Tibial artery (tissue), 4 donors: ENCODE measurements at regions not wholly inside any gene's neighbourhood (a gene's known extent, or its start where the extent isn't known, plus 50 kb on each side); places are given as distances from the start of the nearest gene placed in this dataset.

Experiments used
- DNase-seq, 2 donors: peaks; one replicate each; pipeline ENCODE4 v3.0.0-alpha.2; 2019
- H3K27ac ChIP-seq, 2 donors: fragments of 200-600 bp; sonication (generic) in 1 of 2; 1 replicate in 1 of 2; 2 replicates in 1 of 2; pipeline ENCODE4 v1.5.1; 2018 to 2019; ENCODE audit warnings: mild to moderate bottlenecking in 1 of 2
- H3K27me3 ChIP-seq, 2 donors: fragments of 200-600 bp; sonication (generic) in 1 of 2; one replicate each; pipeline versions ENCODE4 v1.5.1 to v1.6.0; 2016 to 2019
- H3K36me3 ChIP-seq, 3 donors: fragments of 200-600 bp; sonication (generic) in 2 of 3; one replicate each; pipeline ENCODE4 v1.5.1; 2016 to 2019; ENCODE audit warnings: mild to moderate bottlenecking in 2 of 3
- H3K4me1 ChIP-seq, 4 donors: fragments of 200-600 bp; sonication (generic) in 2 of 4; 1 replicate in 3 of 4; 2 replicates in 1 of 4; pipeline ENCODE4 v1.5.1; 2016 to 2019
- H3K4me3 ChIP-seq, 2 donors: fragments of 200-600 bp; sonication (generic) in 1 of 2; 1 replicate in 1 of 2; 2 replicates in 1 of 2; pipeline ENCODE4 v1.5.1; 2018 to 2019; ENCODE audit warnings: mild to moderate bottlenecking in 2 of 2
- H3K9me3 ChIP-seq, 3 donors: fragments of 200-600 bp; sonication (generic) in 1 of 3; one replicate each; pipeline ENCODE4 v1.5.1; 2016 to 2019
- intact Hi-C: fragments of 100-400 bp; cut with DNase I; formaldehyde crosslinking; loops from one replicate; pipeline ENCODE4 v1.15.0; 2023; ENCODE audit warnings: low total_unique reads
- TF ChIP-seq, protein P1 (sequence below), 2 experiments: fragments of 200-600 bp in 1 of 2; fragments of 450-650 bp in 1 of 2; IDR thresholded peaks; one replicate each; pipeline ENCODE4 v1.5.1; 2017 to 2019; ENCODE audit warnings: antibody characterized with exemption in 2 of 2, mild to moderate bottlenecking in 1 of 2, moderate library complexity in 1 of 2

DNA sequence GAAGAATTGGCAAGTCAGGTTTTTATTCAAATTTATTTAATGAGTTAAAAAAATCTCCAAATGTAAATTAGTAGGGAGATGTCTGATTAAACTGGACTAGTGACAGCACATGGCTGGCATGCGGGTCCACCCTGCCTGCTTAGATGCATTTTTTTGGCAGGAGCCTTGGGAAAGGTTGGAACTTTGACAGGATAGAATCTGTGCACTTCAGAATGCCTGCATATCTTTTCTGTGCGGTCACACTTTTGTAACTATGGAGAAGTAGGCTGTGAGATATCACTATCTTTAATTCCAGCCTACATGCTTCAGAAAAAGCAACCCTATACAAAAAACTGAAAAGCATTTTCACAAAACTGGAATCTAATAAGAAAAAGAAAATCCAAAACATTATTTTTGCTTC lies 317.8 kb downstream of the MBD2 start:
- H3K9me3 ChIP-seq: no peaks in the 10 kb centered on the region
- no peak overlapping the region for H3K4me3 ChIP-seq
- H3K4me1 ChIP-seq: no peaks in the 10 kb centered on the region
- TF ChIP-seq, protein P1, sequence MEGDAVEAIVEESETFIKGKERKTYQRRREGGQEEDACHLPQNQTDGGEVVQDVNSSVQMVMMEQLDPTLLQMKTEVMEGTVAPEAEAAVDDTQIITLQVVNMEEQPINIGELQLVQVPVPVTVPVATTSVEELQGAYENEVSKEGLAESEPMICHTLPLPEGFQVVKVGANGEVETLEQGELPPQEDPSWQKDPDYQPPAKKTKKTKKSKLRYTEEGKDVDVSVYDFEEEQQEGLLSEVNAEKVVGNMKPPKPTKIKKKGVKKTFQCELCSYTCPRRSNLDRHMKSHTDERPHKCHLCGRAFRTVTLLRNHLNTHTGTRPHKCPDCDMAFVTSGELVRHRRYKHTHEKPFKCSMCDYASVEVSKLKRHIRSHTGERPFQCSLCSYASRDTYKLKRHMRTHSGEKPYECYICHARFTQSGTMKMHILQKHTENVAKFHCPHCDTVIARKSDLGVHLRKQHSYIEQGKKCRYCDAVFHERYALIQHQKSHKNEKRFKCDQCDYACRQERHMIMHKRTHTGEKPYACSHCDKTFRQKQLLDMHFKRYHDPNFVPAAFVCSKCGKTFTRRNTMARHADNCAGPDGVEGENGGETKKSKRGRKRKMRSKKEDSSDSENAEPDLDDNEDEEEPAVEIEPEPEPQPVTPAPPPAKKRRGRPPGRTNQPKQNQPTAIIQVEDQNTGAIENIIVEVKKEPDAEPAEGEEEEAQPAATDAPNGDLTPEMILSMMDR (IDR thresholded peaks at IDR 0.05): no peak
- no peak for DNase-seq
- H3K27me3 ChIP-seq: no peaks in the 10 kb centered on the region
- intact Hi-C loops: no loop called here
- no peak overlapping the region for H3K27ac ChIP-seq
- no peaks in the 10 kb centered on the region for H3K36me3 ChIP-seq

DNA sequence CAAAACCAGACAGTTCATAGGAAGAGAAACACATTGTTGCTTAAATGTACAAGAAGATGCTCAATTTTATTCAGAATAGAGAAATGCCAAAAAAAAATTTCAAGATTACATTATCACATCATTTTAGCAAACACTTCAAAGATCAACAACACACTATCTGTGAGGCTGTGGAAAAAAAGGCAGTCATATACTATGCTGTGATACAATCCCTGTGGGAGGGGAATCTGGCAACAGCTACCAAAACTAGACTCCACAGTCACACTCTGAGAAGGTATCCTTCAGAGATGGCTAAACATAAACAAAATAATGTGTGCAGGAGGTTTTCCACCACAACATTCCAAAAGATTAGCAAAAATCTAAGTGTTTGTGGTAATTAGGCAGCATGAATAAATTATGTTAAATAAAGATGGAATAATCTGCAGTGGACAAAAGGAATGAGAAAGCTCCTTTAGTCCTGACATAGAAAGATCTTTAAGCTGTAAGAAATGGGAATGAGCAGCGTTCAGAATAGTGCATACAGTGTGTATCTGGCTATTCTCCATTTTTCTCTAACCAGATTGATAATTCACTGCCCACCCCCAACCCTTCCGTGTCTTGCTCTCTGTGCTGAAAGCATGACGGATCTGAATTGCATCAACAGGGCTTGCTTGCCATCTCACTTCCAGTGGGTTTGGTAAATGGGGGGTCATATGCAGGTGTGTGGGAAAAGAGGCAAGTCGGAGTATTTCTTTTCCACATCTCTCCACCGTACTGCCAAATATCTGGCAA lies 329.6 kb downstream of the MBD2 start:
- no peaks in the 10 kb centered on the region for H3K4me1 ChIP-seq
- H3K9me3 ChIP-seq: no peaks in the 10 kb centered on the region
- intact Hi-C loops: no loop called here
- H3K27me3 ChIP-seq: no peaks in the 10 kb centered on the region
- no peaks in the 10 kb centered on the region for H3K36me3 ChIP-seq
- no peak for DNase-seq
- TF ChIP-seq, protein P1 (IDR thresholded peaks at IDR 0.05): no peak
- H3K4me3 ChIP-seq: no peak overlapping the region
- no peak overlapping the region for H3K27ac ChIP-seq

DNA sequence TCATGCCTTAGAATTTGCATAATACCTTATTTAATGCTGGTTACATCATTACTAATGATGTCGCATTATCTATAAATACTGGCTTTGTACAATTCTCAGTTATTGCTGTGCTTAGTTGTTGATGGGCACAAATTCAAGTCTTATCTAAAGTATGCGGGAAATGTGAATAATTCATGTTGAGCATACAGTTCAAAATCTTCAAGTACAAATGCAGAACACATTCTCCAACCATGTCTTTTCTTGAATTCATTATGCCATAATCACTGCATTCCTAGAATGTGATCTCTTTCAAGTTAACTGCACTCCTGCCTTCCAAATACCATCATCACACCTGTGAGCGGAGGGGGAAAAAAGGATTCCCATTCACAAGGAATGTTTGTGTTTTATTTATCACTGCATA lies 337.0 kb downstream of the MBD2 start:
- TF ChIP-seq, protein P1 (IDR thresholded peaks at IDR 0.05): no peak
- peaks cover 0 to 1% (median 0%) of the 10 kb centered on the region in 3 donors for H3K9me3 ChIP-seq
- no peaks in the 10 kb centered on the region for H3K27me3 ChIP-seq
- no peak overlapping the region for H3K4me3 ChIP-seq
- no peaks in the 10 kb centered on the region for H3K36me3 ChIP-seq
- intact Hi-C loops: no loop called here
- no peak for DNase-seq
- no peak overlapping the region for H3K27ac ChIP-seq
- no peaks in the 10 kb centered on the region for H3K4me1 ChIP-seq

- Histone ChIP-seq H3K4me1 (no peaks in the 10 kb centered on the region), H3K27ac (no peak overlapping the region), H3K9me3 (peaks cover 0 to 3% (median 0%) of the 10 kb centered on the region in 3 donors), H3K27me3 (no peaks in the 10 kb centered on the region), H3K4me3 (no peak overlapping the region), H3K36me3 (no peaks in the 10 kb centered on the region)
- intact Hi-C loops: no loop called here
- no peak for DNase-seq
- TF ChIP-seq, protein P1 (IDR thresholded peaks at IDR 0.05): no peak
Observed at GRCh38 chr18:53886058-53886457, 338.4 kb downstream of the MBD2 start.

GRCh38 chr18:53883771-53884170 lies 340.7 kb downstream of the MBD2 start:
- TF ChIP-seq, protein P1 (IDR thresholded peaks at IDR 0.05): no peak
- Histone ChIP-seq H3K27me3 (no peaks in the 10 kb centered on the region), H3K4me3 (no peak overlapping the region), H3K27ac (no peak overlapping the region), H3K4me1 (no peaks in the 10 kb centered on the region), H3K36me3 (no peaks in the 10 kb centered on the region), H3K9me3 (peaks cover 0 to 3% (median 0%) of the 10 kb centered on the region in 3 donors)
- DNase-seq: no peak
- intact Hi-C loops: no loop called here
